ENCODE measurements at regions not wholly inside any gene's neighbourhood (a gene's known extent, or its start where the extent isn't known, plus 50 kb on each side); places are given as distances from the start of the nearest gene placed in this dataset.
"Not testable (repeated sequence)": the region's sequence is repeated elsewhere in the genome, so short reads cannot be mapped to it uniquely, and the experiment has no call there.

DNA sequence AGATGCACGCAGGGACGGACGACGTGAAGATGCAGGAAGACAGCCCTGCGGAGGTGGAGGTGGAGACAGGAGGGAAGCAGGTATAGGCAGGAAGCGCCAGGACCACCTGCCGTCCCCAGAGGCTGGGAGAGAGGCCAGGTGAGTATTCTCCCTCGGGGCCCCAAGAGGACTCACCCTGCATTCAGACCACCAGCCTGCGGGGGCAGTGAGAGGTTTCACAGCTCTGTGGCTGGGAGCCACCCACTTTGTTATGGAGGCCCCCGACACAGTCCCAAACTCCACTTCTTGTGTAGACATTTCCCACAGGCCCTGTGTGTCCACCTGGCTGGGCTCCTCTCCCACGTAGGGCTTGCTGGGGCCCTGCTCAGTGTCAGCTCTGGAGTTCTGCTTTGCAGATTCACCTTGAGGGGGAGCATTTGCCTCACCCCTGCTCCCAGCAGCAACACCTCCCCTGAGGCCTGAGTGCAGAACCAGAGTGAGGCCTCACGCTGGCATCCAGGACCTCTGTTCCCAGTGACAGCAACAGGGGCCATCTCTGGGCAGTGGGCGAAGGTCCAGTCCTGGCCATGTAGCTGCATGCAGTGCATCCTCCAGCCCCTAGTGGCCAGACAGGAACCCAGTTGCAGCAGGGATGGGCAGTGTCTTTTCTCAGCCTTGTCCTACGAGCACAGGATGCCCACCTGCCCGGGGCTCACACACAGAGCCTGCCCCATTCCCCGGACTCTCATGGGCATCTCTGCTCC, 119.4 kb upstream of the IQSEC1 start:
- DNase-seq: no peak

DNA sequence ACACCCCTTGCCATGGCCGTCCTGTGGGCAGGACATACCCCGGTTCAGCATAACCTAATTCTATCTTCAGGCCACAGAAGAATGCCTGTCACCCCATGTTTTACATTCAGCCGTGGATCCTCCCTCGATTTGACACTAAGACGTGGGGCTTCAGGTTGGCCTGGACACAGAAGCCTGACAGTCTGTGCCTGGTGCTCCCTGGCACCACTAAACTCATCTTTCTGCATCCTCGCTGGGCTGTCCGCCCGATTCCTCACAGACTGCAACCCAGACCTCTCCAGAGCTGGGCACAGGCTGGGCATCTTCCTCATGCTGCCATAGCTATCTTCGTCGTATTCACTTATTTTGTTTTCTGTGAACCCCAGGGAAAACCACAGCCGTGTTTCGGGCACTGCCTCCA, 117.8 kb upstream of the IQSEC1 start:
- DNase-seq: no peak

DNA sequence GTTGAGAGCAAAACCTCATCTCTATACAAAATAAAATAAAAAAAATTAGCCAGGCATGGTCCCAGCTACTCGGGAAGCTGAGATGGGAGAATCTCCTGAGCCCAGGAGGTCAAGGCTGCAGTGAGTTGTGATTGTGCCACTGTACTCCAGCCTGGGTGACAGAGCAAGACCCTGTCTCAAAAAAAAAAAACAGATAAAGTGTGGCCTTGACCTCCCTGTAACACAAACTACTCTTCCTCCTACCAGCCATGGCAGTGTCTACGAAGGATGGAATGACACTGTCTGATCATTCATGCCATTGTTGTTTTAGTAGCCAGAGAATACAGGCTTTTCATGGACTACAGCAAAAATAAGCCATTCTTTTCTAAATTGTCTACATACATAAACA, 117.1 kb upstream of the IQSEC1 start:
- no peak for DNase-seq

- no peak for DNase-seq
Observed at GRCh38 chr3:13189639-13190377, 116.6 kb upstream of the IQSEC1 start.

GRCh38 chr3:13188975-13189374, 115.7 kb upstream of the IQSEC1 start:
- no peak for DNase-seq

- no peak for DNase-seq
Observed at GRCh38 chr3:13188181-13188779, 115.1 kb upstream of the IQSEC1 start.

DNA sequence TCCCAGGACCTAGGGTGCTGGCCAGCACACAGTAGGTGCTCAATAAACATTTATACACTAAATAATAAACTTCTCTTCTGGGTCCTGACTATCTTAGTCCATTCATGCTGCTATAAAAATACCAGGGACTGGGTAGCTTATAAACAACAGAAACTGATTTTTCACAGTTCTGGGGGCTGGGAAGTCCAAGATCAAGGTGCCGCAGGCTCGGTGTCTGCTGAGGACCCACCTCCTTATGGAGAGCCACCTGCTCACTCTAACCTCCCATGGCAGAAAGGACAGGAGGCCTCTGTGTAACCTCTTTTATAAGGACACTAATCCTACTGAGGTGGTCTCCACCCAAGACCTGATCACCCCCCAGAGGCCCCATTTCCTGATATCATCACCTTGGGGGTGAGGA, 114.4 kb upstream of the IQSEC1 start:
- no peak for DNase-seq

DNA sequence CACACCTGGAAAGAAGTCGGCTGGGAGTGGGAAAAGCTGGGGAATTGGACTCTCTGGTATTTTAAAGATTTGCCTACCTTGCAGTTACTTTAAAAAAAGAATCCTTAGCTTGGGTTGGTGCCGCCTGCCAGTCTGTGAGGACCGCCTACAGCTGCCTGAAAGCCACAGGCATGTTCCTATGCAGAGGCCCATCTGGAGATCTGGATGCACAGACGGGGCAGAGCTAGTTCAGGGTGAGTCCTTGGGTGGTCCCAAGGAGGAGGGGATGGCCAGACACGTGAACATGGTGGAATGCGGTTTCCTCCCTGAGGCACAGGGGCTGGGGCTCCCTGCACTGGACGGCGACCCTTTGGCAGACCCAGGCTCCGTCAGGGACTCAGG, 113.2 kb upstream of the IQSEC1 start:
- DNase-seq: no peak

GRCh38 chr3:13185737-13186434, 112.7 kb upstream of the IQSEC1 start:
- no peak for DNase-seq

GRCh38 chr3:13179582-13180210, 106.5 kb upstream of the IQSEC1 start:
- not testable (repeated sequence) for DNase-seq

DNA sequence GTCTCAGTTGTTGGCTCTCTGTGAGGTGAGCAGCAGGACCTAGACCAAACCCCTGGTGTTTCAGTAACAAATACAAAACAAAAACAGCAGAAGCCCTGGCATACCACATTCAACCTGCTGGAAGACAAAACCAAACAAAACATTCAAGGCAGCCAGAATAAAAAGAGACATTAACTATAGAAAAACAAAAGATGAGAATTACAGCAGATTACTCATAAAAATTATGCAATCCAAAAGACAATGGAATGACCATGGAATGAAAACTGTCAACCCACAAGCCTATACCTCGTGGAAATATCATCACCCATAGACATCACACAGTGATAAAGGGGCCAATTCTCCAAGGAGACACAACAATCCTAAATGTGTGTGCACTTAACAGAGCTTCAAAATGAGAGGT, 106.0 kb upstream of the IQSEC1 start:
- no peak for DNase-seq

DNA sequence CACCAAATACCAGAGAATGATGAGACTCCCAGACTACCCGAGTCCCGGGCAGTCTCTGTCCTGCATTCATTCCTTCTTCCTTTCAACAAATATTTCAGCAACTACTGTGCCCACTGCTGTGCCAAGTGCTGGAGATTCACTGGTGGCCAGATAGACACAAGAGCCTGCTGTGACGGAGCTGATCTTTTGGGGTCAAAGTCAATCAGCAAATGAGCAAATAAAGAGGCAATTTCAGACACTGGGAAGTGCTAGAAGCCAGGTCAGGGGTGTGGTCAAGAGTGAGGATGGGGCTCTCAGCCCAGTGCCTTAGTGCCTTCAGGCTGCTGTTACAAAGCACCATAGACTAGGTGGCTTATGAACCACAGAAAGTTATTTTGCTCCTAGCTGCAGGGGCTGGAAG, 104.9 kb upstream of the IQSEC1 start:
- no peak for DNase-seq

DNA sequence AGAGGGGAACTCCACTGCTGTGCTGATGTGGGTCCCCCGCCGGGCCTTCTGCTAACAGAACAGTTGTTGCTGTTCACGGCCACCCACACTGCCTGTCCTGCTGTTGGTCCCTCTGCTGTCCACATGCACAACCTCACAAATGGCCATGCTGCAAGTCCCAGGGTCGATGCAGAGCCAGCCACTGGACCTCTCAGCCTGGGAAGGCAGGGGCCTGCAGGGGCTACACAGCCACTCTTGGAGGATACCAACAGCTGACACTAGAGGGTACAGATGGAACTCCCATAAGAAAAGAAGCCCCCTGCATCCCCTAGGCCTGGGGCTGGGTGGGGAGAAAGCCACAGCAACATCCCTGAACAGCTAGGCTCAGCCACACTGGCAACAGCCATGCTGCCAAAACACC, 104.4 kb upstream of the IQSEC1 start:
- DNase-seq: no peak

DNA sequence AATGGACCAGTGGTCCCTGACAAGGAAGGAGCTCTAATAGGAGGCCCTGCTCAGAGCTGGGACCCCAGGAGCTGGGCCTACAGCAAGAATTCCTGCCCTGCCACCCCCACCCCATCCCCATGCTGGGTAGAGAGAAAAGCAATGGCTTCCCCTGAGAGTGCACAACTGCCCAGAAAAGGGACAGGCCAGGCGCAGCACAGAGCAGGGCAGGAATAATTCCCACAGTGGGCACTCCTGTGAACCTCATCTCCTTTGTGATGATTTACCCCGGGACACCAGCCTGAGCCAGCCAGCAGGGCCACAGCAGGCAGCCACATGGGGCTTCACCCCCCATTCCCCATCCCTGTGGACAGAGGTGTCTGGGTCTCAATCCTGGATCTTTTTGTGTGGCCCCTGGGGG, 104.0 kb upstream of the IQSEC1 start:
- DNase-seq: no peak

- no peak for DNase-seq
Observed at GRCh38 chr3:13176445-13176844, 103.2 kb upstream of the IQSEC1 start.

- no peak for DNase-seq
Observed at GRCh38 chr3:13174803-13175135, 101.5 kb upstream of the IQSEC1 start.

GRCh38 chr3:13174011-13174802, 101.0 kb upstream of the IQSEC1 start:
- no peak for DNase-seq

DNA sequence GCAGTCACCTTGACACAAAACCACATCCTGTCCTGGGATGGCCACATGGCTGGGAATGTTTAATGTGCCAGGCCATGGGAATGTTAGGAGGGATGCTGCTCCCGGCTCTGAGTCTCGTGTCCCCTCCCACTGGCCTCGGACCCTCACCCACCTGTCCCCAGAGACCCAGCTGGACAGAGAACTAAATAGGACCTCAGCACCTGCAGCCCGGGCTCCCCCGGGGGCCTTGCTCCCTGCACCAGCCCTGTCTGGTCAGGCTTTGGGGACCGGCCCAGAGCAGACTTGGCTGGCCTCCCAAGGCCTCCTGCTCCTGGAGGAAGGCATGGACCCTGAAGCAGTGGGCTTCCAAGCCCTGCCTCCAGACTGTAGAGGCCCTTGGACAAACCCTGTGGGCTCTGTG, 100.0 kb upstream of the IQSEC1 start:
- no peak for DNase-seq

DNA sequence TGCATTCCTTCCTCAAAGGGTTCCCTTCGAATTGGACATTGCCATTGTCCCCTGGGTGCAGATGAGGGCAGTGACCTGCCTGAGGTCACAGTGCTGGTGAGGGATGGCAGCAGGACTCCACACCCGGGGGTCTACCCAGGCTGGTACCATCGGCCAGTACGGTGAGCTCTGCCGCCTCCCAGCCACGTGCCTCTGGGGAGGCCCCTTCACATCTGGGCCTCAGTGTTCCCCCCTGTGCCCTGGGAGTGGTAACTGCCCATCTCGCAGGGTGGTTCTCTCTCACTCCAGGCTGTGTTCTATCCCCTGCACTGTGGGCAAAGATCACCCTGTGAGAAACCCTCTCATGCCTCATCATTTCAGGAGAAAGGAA, 99.4 kb upstream of the IQSEC1 start:
- DNase-seq: no peak

DNA sequence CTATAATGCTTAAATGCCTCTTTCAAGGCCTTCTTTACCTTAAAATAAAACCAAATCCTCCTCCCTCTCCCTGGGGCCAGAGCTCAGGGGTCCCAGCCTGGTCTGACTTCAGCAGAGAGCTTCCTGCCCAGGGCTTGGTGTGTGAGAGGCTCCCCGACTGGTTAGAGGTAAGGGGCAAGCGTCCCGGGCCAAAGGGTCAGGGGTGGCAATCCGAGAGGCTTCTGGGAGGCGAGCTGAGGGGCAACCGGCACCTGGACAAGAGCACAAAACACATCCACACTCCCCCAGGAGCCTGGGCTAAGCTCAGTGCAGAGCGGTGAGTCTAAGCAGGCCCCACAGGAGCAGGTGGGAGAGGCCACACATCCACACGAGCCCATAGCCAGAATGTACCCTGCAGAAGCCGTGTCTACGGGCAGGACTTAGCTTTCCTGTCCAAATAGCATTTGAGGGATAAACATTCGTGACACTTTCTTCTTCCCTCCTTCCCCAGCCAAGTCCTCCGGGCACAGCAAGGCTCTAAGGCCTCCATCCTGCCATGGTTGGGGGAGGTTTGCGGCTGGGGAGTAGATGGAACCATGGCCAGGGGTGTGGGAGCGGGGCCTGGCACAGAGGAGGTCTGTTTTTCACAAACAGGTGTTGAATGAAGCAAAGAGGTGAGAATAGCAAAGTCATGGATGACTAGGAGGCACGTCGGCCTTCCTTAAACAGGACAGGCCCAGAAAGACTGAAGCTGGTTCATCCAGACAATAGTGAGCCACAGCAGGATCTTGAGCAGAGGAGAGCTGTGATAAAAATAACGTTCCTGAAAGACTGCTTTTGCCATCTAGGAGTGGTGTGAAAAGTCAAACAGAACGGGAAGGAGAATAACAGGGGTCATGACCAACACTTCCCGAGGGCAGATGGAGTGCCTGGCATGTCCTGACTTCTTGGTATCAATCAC, 98.7 kb upstream of the IQSEC1 start:
- no peak for DNase-seq

- no peak for DNase-seq
Observed at GRCh38 chr3:13170317-13170716, 97.1 kb upstream of the IQSEC1 start.

All from SHP77 treated with DMSO at 0.1 percent for 48 hours (cell line).